Naive thymus-derived CD4-positive, alpha-beta T cell (primary cell): ENCODE measurements at regions not wholly inside any gene's neighbourhood (a gene's known extent, or its start where the extent isn't known, plus 50 kb on each side); places are given as distances from the start of the nearest gene placed in this dataset.

Experiments used
- ATAC-seq: fragments of 150-1000 bp; cut with Tn5 transposase; 2 replicates; pipeline ENCODE4 v1.10.0; 2021; ENCODE audit warnings: mild to moderate bottlenecking, moderate library complexity
- CTCF ChIA-PET: fragments of 350-600 bp; sonication (Branson Sonifier 250); formaldehyde crosslinking; loops from one replicate; lab custom pipeline; 2021; ENCODE audit warnings: antibody characterized with exemption; lab: Charles Lee
- POLR2A ChIA-PET: fragments of 350-600 bp; sonication (Branson Sonifier 250); formaldehyde crosslinking; loops from one replicate; lab custom pipeline; 2021; ENCODE audit warnings: antibody characterized with exemption, inconsistent platforms; lab: Charles Lee
- DNase-seq, 9 donors: peaks; one replicate each; pipeline versions ENCODE4 v3.0.0 to v3.0.0-alpha.2; 2020 to 2022; ENCODE audit warnings: mixed read lengths in 1 of 9
- H3K27ac ChIP-seq: one replicate; pipeline ENCODE4 v1.7.0; 2013; ENCODE audit warnings: mild to moderate bottlenecking, low read depth, low read length, moderate library complexity
- H3K27me3 ChIP-seq, 2 donors: one replicate each; pipeline ENCODE4 v1.7.0; 2013; ENCODE audit warnings: low read length in 2 of 2, mild to moderate bottlenecking in 2 of 2, moderate library complexity in 2 of 2; ENCODE audit not compliant: control insufficient read depth in 2 of 2, insufficient read depth in 2 of 2
- H3K36me3 ChIP-seq, 3 experiments: 1 replicate in 2 of 3; 2 replicates in 1 of 3; pipeline ENCODE4 v1.7.0; 2013; ENCODE audit warnings: low read length in 3 of 3, mild to moderate bottlenecking in 3 of 3, moderate library complexity in 1 of 3; ENCODE audit not compliant: insufficient read depth in 3 of 3, control insufficient read depth in 2 of 3
- H3K4me1 ChIP-seq, 2 donors: one replicate each; pipeline ENCODE4 v1.7.0; 2013; ENCODE audit warnings: low read length in 2 of 2, mild to moderate bottlenecking in 2 of 2, moderate library complexity in 1 of 2; ENCODE audit not compliant: control insufficient read depth in 2 of 2, insufficient read depth in 2 of 2
- H3K4me3 ChIP-seq: 2 replicates; pipeline ENCODE4 v1.7.0; 2013; ENCODE audit warnings: mild to moderate bottlenecking, low read length
- H3K9me3 ChIP-seq, 3 experiments: 1 replicate in 2 of 3; 2 replicates in 1 of 3; pipeline ENCODE4 v1.7.0; 2013; ENCODE audit warnings: low read length in 3 of 3; ENCODE audit not compliant: control insufficient read depth in 2 of 3
- H3K27ac Mint-ChIP-seq, 9 donors: one replicate each; pipeline ENCODE4 v1.8.0; 2020 to 2022; ENCODE audit warnings: mixed read lengths in 9 of 9, mild to moderate bottlenecking in 8 of 9, moderate library complexity in 5 of 9, inconsistent platforms in 2 of 9
- H3K27me3 Mint-ChIP-seq, 5 donors: one replicate each; pipeline ENCODE4 v1.8.0; 2021 to 2022; ENCODE audit warnings: mixed read lengths in 5 of 5, mild to moderate bottlenecking in 1 of 5
- H3K36me3 Mint-ChIP-seq, 5 donors: one replicate each; pipeline ENCODE4 v1.8.0; 2020 to 2022; ENCODE audit warnings: mixed read lengths in 5 of 5, mild to moderate bottlenecking in 3 of 5, inconsistent platforms in 1 of 5
- H3K4me1 Mint-ChIP-seq, 7 donors: one replicate each; pipeline ENCODE4 v1.8.0; 2020 to 2022; ENCODE audit warnings: mixed read lengths in 7 of 7, mild to moderate bottlenecking in 3 of 7, inconsistent platforms in 1 of 7
- H3K4me3 Mint-ChIP-seq, 10 donors: one replicate each; pipeline ENCODE4 v1.8.0; 2020 to 2022; ENCODE audit warnings: mild to moderate bottlenecking in 10 of 10, mixed read lengths in 10 of 10, moderate library complexity in 6 of 10, inconsistent platforms in 2 of 10
- H3K9me3 Mint-ChIP-seq, 11 donors: one replicate each; pipeline ENCODE4 v1.8.0; 2020 to 2022; ENCODE audit warnings: mixed read lengths in 11 of 11, mild to moderate bottlenecking in 4 of 11, inconsistent platforms in 1 of 11, moderate library complexity in 1 of 11
- intact Hi-C, 2 donors: fragments of 100-400 bp; cut with micrococcal nuclease; formaldehyde crosslinking; loops; one replicate each; pipeline ENCODE4 v1.15.1; 2023

- H3K27ac ChIP-seq: no peak overlapping the region
- ATAC-seq: no peak
- no peaks in the 10 kb centered on the region for H3K27me3 ChIP-seq
- Mint-ChIP-seq H3K9me3 (peaks cover 0 to 3% (median 0%) of the 10 kb centered on the region in 11 donors), H3K27ac (no peak overlapping the region), H3K27me3 (peaks cover 27 to 42% (median 31%) of the 10 kb centered on the region in 5 donors), H3K4me1 (peaks cover 4 to 9% (median 5%) of the 10 kb centered on the region in 7 donors), H3K36me3 (no peaks in the 10 kb centered on the region), H3K4me3 (no peak overlapping the region)
- no peaks in the 10 kb centered on the region for H3K9me3 ChIP-seq
- intact Hi-C loops: no loop called here
- H3K36me3 ChIP-seq: no peaks in the 10 kb centered on the region
- POLR2A ChIA-PET: no interaction called here
- H3K4me1 ChIP-seq: no peaks in the 10 kb centered on the region
- no peak overlapping the region for H3K4me3 ChIP-seq
- no peak for DNase-seq
- CTCF ChIA-PET: no interaction called here
Measured at GRCh38 chr17:68790492-68790891, 164.7 kb downstream of the ABCA8 start.

- ChIA-PET CTCF (interaction anchor here (0.7 kb wide), 1 partner anchor 535 kb away, joined by 3 read pairs; no protein-coding TSS in a partner anchor), POLR2A (no interaction called here)
- Histone ChIP-seq H3K27ac (no peak overlapping the region), H3K36me3 (no peaks in the 10 kb centered on the region), H3K4me1 (no peaks in the 10 kb centered on the region), H3K4me3 (no peak overlapping the region), H3K27me3 (no peaks in the 10 kb centered on the region), H3K9me3 (no peaks in the 10 kb centered on the region)
- Mint-ChIP-seq H3K9me3 (peaks cover 0 to 3% (median 0%) of the 10 kb centered on the region in 11 donors), H3K4me3 (no peak overlapping the region), H3K27ac (no peak overlapping the region), H3K4me1 (peaks cover 0 to 2% (median 0%) of the 10 kb centered on the region in 7 donors), H3K27me3 (peaks cover 27 to 53% (median 35%) of the 10 kb centered on the region in 5 donors), H3K36me3 (no peaks in the 10 kb centered on the region)
- intact Hi-C loops: no loop called here
- DNase-seq (no peak), ATAC-seq (no peak)
Measured at GRCh38 chr17:68789203-68789962, 165.8 kb downstream of the ABCA8 start.

GRCh38 chr17:68785565-68786486, 169.4 kb downstream of the ABCA8 start:
- H3K36me3 Mint-ChIP-seq: no peaks in the 10 kb centered on the region
- ChIA-PET CTCF (interaction anchor here (0.5 kb wide), 1 partner anchor 99 kb away, joined by 7 read pairs; no protein-coding TSS in a partner anchor), POLR2A (no interaction called here)
- intact Hi-C loops: no loop called here
- ATAC-seq (no peak), DNase-seq (no peak)
- Histone ChIP-seq H3K27me3 (no peaks in the 10 kb centered on the region), H3K27ac (no peak overlapping the region), H3K4me1 (no peaks in the 10 kb centered on the region), H3K36me3 (no peaks in the 10 kb centered on the region), H3K4me3 (no peak overlapping the region), H3K9me3 (no peaks in the 10 kb centered on the region)
- H3K27ac Mint-ChIP-seq: no peak overlapping the region
- H3K4me1 Mint-ChIP-seq: no peaks in the 10 kb centered on the region
- peaks cover 0 to 3% (median 0%) of the 10 kb centered on the region in 11 donors for H3K9me3 Mint-ChIP-seq
- no peak overlapping the region for H3K4me3 Mint-ChIP-seq
- H3K27me3 Mint-ChIP-seq: peaks cover 30 to 52% (median 35%) of the 10 kb centered on the region in 5 donors

- H3K9me3 ChIP-seq: no peaks in the 10 kb centered on the region
- H3K4me3 Mint-ChIP-seq: no peak overlapping the region
- peaks cover 0 to 4% of the 10 kb centered on the region in 2 donors for H3K27me3 ChIP-seq
- POLR2A ChIA-PET: no interaction called here
- no peaks in the 10 kb centered on the region for H3K4me1 ChIP-seq
- intact Hi-C loops: no loop called here
- ATAC-seq: no peak
- no peak overlapping the region for H3K27ac Mint-ChIP-seq
- H3K4me1 Mint-ChIP-seq: no peaks in the 10 kb centered on the region
- H3K9me3 Mint-ChIP-seq: peaks cover 0 to 3% (median 0%) of the 10 kb centered on the region in 11 donors
- H3K27me3 Mint-ChIP-seq: peaks cover 24 to 45% (median 33%) of the 10 kb centered on the region in 5 donors
- no peak overlapping the region for H3K27ac ChIP-seq
- no peaks in the 10 kb centered on the region for H3K36me3 Mint-ChIP-seq
- H3K4me3 ChIP-seq: no peak overlapping the region
- CTCF ChIA-PET: no interaction called here
- no peaks in the 10 kb centered on the region for H3K36me3 ChIP-seq
- no peak for DNase-seq
Measured at GRCh38 chr17:68784431-68784830, 170.8 kb downstream of the ABCA8 start.

GRCh38 chr17:68783861-68784260, 171.3 kb downstream of the ABCA8 start:
- Mint-ChIP-seq H3K36me3 (no peaks in the 10 kb centered on the region), H3K4me1 (no peaks in the 10 kb centered on the region), H3K4me3 (no peak overlapping the region), H3K27me3 (peaks cover 21 to 45% (median 35%) of the 10 kb centered on the region in 5 donors), H3K27ac (no peak overlapping the region), H3K9me3 (peaks cover 0 to 3% (median 0%) of the 10 kb centered on the region in 11 donors)
- intact Hi-C loops: no loop called here
- ChIA-PET CTCF (no interaction called here), POLR2A (no interaction called here)
- no peaks in the 10 kb centered on the region for H3K36me3 ChIP-seq
- DNase-seq (no peak), ATAC-seq (no peak)
- peaks cover 0 to 4% of the 10 kb centered on the region in 2 donors for H3K27me3 ChIP-seq
- no peak overlapping the region for H3K4me3 ChIP-seq
- H3K4me1 ChIP-seq: no peaks in the 10 kb centered on the region
- no peaks in the 10 kb centered on the region for H3K9me3 ChIP-seq
- no peak overlapping the region for H3K27ac ChIP-seq

GRCh38 chr17:68782789-68783188, 172.4 kb downstream of the ABCA8 start:
- no peak for ATAC-seq
- peaks cover 14 to 37% (median 33%) of the 10 kb centered on the region in 5 donors for H3K27me3 Mint-ChIP-seq
- POLR2A ChIA-PET: no interaction called here

More at GRCh38 chr17:68782789-68783188, 172.4 kb downstream of the ABCA8 start:
- no peaks in the 10 kb centered on the region for H3K9me3 ChIP-seq
- H3K4me3 ChIP-seq: no peak overlapping the region
- intact Hi-C loops: no loop called here
- Mint-ChIP-seq H3K4me1 (no peaks in the 10 kb centered on the region), H3K36me3 (no peaks in the 10 kb centered on the region), H3K9me3 (peaks cover 0 to 3% (median 0%) of the 10 kb centered on the region in 11 donors), H3K27ac (no peak overlapping the region), H3K4me3 (no peak overlapping the region)
- no peaks in the 10 kb centered on the region for H3K4me1 ChIP-seq
- peaks cover 0 to 4% of the 10 kb centered on the region in 2 donors for H3K27me3 ChIP-seq
- CTCF ChIA-PET: no interaction called here
- no peak for DNase-seq
- no peaks in the 10 kb centered on the region for H3K36me3 ChIP-seq
- no peak overlapping the region for H3K27ac ChIP-seq
